NCI-H187 (cell line): ENCODE measurements at regions not wholly inside any gene's neighbourhood (a gene's known extent, or its start where the extent isn't known, plus 50 kb on each side); places are given as distances from the start of the nearest gene placed in this dataset.
"Not testable (repeated sequence)": the region's sequence is repeated elsewhere in the genome, so short reads cannot be mapped to it uniquely, and the experiment has no call there.

Source experiments
- DNase-seq, 2 experiments: peaks; one replicate each; lab custom pipeline; 2025; lab: John Stamatoyannopoulos, UW

DNA sequence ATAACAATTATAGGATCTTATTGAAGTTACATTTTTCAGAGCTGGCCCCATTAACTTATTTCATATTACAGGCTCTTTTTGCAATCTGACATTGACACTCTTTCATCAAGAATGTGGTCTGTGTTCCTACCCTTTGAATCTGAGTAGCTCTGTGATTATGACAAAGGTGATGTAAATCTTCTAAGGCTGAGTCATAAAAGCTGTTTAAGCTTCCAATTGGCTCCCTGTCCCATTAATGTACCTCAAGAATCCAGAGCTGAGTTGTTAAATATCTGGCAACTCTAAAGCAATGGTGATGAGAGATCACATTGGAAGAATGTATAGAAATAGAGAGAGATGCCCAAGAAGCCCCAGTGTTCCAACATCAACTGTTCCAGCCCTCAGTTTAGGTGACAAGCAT lies 178.5 kb upstream of the DEPDC1 start:
- DNase-seq: no peak

DNA sequence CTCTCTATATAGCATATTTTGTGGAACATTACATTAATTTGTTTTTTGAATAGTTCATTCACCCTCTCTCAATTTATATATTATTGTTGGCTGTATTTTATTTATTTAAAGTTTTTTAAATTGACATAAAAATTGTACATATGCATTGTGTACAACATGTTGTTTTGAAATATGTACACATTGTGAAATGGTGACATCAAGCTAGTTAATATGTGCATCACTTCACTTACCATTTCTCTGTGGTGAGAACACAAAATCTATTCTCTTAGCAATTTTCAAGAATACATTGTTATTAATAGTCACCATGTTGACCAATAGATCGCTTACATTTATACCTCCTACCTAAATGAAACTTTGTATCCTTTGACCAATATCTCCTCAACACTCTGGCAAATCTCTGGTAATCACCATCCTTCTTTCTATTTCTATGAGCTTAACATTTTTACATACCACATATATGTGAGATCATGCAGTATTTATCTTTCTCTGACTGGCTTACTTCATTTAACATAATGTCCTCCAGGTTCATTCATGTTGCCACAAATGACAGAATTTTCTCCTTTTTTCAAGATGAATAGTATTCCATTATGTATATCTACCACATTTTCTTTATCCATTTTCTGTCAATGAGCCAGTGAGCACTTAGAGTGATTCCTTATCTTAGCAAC lies 180.9 kb upstream of the DEPDC1 start:
- no peak for DNase-seq

DNA sequence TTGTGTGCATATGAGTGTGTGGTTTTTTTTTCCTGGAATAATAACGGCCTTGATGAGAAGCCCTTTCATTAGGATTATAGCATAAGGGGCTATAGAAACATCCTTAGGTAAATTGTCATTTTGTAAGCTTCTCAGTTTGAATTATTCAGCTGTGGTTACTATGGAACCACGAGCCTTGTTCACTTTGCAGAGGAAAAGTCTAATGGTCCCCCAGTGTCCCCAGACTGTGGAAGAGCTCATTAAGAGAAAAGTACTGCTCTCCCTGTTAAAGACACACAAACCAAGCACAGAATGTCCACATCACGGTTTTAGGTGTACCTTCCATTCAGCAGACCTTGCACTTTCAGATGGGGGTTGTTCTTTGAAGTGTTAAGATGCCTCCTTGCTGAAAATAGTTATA lies 199.3 kb upstream of the DEPDC1 start:
- DNase-seq: no peak

GRCh38 chr1:68703921-68704354 lies 207.1 kb upstream of the DEPDC1 start:
- no peak for DNase-seq

DNA sequence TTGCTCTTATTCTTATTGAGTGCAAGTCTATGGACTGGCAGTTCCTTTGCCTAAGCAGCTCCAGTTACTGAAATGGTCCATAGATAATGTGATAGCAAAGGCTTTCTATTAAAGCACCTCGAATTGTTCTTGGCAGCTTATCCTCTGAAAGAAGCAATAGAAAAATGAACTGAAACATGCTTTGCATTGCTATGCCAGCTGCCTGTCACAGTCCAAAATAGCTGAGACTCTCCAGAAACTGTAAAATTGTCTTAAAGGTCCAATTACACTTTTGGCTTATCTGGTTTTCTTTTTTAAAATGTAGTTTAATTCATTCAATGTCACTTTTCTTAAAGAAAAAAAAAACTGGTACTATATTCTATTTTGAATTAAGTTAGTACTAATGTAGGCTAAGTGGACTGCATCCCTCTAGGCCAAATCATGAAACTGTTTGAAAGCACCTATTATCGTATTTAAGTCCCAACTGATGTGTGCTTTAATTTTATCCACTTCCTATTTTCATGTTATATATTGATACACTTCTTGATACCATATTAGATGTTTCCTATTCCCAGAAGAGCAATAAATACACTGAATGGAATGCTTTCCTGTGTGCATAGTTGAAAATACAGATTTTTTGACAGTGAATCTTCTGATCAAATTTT lies 208.0 kb upstream of the DEPDC1 start:
- no peak for DNase-seq

- no peak for DNase-seq
Measured at GRCh38 chr1:68705466-68705865, 208.6 kb upstream of the DEPDC1 start.

GRCh38 chr1:68706639-68707317 lies 209.9 kb upstream of the DEPDC1 start:
- no peak for DNase-seq

DNA sequence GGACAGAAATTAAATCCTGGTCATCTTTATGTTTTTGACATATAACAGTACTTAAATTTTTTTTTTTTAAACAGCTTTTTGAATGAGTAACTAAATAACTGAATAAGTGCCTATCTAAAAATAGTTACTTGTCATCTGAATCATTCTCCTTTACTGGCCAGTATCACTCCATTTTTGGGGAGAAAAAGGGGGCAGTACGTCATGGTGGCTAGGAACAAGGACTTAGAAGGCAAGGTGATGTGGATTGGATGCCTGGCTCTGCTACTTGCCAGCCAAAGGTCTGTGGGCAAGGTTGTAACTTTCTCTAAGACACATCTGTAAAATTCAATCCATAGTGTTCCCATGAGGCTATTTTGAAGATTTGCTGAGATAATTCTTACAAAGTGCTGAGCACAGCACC lies 220.4 kb upstream of the DEPDC1 start:
- no peak for DNase-seq

- no peak for DNase-seq
Measured at GRCh38 chr1:68720476-68720875, 223.6 kb upstream of the DEPDC1 start.

DNA sequence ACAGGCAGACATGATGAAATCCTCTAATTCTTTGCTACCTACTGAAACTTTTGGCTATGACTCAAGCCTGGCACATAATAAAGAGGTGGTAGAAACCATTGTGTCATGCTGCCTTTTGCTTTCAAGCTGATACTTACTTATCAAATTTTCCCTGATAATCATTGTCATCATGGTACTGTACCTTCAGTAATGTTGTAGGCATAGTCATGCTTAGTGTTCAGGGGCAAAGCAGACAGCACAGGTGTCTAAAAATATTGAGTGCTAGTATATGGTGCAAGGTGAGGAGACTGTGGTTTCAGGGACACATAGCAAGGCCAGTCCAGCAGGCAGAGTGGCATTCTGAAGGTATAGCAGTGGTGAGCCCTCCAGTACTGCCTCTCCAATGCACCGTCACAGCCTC lies 226.9 kb upstream of the DEPDC1 start:
- no peak for DNase-seq

DNA sequence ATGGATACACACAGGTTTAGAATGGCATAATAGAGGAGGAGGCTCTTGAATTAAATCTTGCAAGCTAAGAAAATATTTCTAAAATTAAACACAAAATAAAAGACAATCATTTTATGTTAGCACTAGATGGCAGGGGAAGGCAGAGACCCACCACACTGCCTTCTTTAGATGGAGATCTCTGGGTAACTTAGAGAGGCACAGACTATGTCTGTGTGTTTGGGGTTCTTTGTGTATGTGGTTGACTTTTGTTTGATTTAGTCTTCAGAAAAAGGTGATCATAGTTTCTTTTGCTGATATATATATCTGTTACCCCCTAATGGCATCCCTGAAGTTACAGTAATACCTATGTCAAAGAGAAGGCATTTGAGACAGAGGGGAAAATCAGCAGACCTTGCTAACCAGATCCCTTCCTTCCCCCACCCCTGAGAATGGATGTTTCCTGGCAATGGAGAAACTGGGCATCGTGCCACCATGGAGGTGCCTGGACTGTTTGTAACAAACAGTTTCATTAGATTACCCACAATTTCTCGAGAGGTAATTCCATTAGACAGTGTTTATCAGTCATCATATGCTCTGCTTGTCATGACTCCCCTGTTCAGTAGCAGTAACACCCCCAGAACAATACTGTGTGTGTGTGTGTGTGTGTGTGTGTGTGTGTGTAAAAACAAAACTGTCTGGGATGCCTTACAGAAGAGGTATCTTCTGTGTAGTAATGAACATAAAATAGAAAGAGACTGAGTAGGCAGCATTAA lies 228.3 kb upstream of the DEPDC1 start:
- no peak for DNase-seq

GRCh38 chr1:68739486-68739885 lies 242.6 kb upstream of the DEPDC1 start:
- not testable (repeated sequence) for DNase-seq

DNA sequence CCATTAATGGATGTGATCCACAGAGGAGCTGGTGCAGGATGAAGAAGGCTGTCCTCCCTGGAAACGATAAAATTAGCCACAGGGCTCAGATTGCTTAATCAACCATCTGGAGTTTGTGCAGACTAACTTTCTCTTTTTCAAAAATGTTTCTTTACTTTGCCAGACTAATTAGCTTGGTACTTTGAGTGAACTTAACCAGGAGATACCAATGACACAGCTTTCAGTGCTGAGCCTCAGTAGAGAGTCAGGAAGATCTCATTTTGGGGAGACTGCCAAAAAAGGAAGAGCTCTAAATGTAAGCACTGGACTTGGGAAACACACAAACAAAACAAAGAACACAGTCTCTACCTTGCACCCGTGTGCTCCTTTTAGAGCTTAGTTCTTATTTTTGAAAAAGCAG lies 248.1 kb upstream of the DEPDC1 start:
- no peak for DNase-seq

GRCh38 chr1:68745451-68745850 lies 248.6 kb upstream of the DEPDC1 start:
- no peak for DNase-seq

- DNase-seq: no peak
Measured at GRCh38 chr1:68746378-68746777, 249.5 kb upstream of the DEPDC1 start.

GRCh38 chr1:68751723-68752122 lies 254.8 kb upstream of the DEPDC1 start:
- no peak for DNase-seq

GRCh38 chr1:68758666-68759209 lies 261.9 kb upstream of the DEPDC1 start:
- no peak for DNase-seq

- DNase-seq: no peak
Measured at GRCh38 chr1:68767941-68768340, 271.1 kb upstream of the DEPDC1 start.

GRCh38 chr1:68770817-68771216 lies 273.9 kb upstream of the DEPDC1 start:
- no peak for DNase-seq

GRCh38 chr1:68777851-68778250 lies 281.0 kb upstream of the DEPDC1 start:
- no peak for DNase-seq

- not testable (repeated sequence) for DNase-seq
Measured at GRCh38 chr1:68779841-68780240, 283.0 kb upstream of the DEPDC1 start.

GRCh38 chr1:68780919-68781318 lies 284.0 kb upstream of the DEPDC1 start:
- no peak for DNase-seq
